ENCODE measurements at regions not wholly inside any gene's neighbourhood (a gene's known extent, or its start where the extent isn't known, plus 50 kb on each side); places are given as distances from the start of the nearest gene placed in this dataset.
"Not testable (repeated sequence)": the region's sequence is repeated elsewhere in the genome, so short reads cannot be mapped to it uniquely, and the experiment has no call there.

DNA sequence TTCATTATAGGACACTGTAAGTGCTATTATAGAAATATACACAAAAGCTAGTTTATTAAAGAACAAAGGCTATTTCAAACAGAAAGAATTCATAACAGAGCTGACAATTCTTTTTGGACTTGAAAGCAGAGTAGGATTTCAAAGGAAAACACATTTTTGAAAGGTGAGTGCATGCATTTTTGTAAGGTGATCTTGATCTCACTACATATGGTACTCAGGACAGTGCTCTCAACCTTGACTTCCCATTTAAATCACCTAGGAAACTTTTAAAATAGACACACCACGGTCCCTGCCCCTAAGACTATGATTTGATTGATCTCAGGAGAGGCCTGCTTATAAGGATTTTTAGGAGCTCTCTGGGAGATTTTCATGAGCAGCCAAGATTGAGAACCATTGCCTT lies 1362.0 kb downstream of the CDH8 start:
- Mint-ChIP-seq H3K4me1 (ENCODE audit: low read depth in 2 of 2) (no peaks in the 10 kb centered on the region), H3K9me3 (peaks cover 7 to 10% of the 10 kb centered on the region in 2 donors), H3K27ac (no peak overlapping the region), H3K4me3 (no peak overlapping the region), H3K27me3 (no peaks in the 10 kb centered on the region), H3K36me3 (ENCODE audit: insufficient read depth) (no peaks in the 10 kb centered on the region)
- DNase-seq: no peak
- ATAC-seq (replicated peaks): no peak

- DNase-seq (no peak), ATAC-seq (replicated peaks) (no peak)
- Mint-ChIP-seq H3K27me3 (no peaks in the 10 kb centered on the region), H3K4me1 (ENCODE audit: low read depth in 2 of 2) (no peaks in the 10 kb centered on the region), H3K27ac (no peak overlapping the region), H3K9me3 (peaks cover 13 to 31% of the 10 kb centered on the region in 2 donors), H3K4me3 (no peak overlapping the region), H3K36me3 (ENCODE audit: insufficient read depth) (no peaks in the 10 kb centered on the region)
Measured at GRCh38 chr16:60655514-60656153, 1380.6 kb downstream of the CDH8 start.

GRCh38 chr16:60651346-60651745 lies 1384.9 kb downstream of the CDH8 start:
- H3K4me1 Mint-ChIP-seq (ENCODE audit: low read depth in 2 of 2): no peaks in the 10 kb centered on the region
- no peaks in the 10 kb centered on the region for H3K36me3 Mint-ChIP-seq (ENCODE audit: insufficient read depth)
- H3K4me3 Mint-ChIP-seq: no peak overlapping the region
- DNase-seq: no peak
- H3K9me3 Mint-ChIP-seq: peaks cover 14 to 36% of the 10 kb centered on the region in 2 donors
- no peak for ATAC-seq (replicated peaks)
- no peak overlapping the region for H3K27ac Mint-ChIP-seq
- no peaks in the 10 kb centered on the region for H3K27me3 Mint-ChIP-seq

DNA sequence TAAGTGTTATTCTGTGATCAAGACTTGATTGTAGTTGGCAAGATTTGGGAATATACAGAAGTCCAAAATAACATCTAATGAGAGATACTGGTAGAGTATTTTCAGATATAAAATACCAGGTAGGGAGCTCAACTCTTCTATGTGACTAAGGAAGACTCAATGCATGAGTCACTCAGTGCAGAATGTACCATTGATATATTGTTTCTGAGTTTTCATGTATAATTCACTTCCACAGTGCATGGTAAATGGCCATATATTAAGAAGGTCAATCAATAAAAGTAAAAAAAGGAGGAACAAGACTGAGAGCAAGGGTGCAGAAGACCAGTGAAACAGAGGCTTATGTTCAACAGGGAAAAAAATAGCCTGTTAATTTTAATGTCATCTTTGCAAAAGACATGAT lies 1387.9 kb downstream of the CDH8 start:
- no peaks in the 10 kb centered on the region for H3K4me1 Mint-ChIP-seq (ENCODE audit: low read depth in 2 of 2)
- DNase-seq (no peak), ATAC-seq (replicated peaks) (no peak)

DNA sequence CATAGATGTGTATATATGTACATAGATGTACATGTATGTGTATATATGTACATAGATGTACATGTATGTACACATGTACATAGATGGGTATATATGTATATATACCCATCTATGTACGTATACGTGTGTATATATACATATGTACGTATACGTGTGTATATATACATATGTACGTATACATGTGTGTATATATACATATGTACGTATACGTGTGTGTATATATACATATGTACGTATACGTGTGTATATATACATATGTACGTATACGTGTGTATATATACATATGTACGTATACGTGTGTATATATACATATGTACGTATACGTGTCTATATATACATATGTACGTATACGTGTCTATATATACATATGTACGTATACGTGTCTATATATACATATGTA lies 1388.8 kb downstream of the CDH8 start:
- DNase-seq; H3K4me3 Mint-ChIP-seq; H3K27me3 Mint-ChIP-seq; ATAC-seq (replicated peaks); H3K27ac Mint-ChIP-seq; H3K36me3 Mint-ChIP-seq (ENCODE audit: insufficient read depth); H3K4me1 Mint-ChIP-seq (ENCODE audit: low read depth in 2 of 2): not testable (repeated sequence)
- peaks cover 6 to 27% of the 10 kb centered on the region in 2 donors for H3K9me3 Mint-ChIP-seq

More for the DNA sequence above, 1387.9 kb downstream of the CDH8 start:
- no peak overlapping the region for H3K4me3 Mint-ChIP-seq
- H3K27ac Mint-ChIP-seq: no peak overlapping the region
- H3K27me3 Mint-ChIP-seq: no peaks in the 10 kb centered on the region
- H3K9me3 Mint-ChIP-seq: peaks cover 13 to 31% of the 10 kb centered on the region in 2 donors
- H3K36me3 Mint-ChIP-seq (ENCODE audit: insufficient read depth): no peaks in the 10 kb centered on the region

- ATAC-seq (replicated peaks): no peak
- Mint-ChIP-seq H3K4me1 (ENCODE audit: low read depth in 2 of 2) (no peaks in the 10 kb centered on the region), H3K4me3 (no peak overlapping the region), H3K27ac (no peak overlapping the region), H3K9me3 (peaks cover 8 to 34% of the 10 kb centered on the region in 2 donors), H3K36me3 (ENCODE audit: insufficient read depth) (no peaks in the 10 kb centered on the region), H3K27me3 (no peaks in the 10 kb centered on the region)
- DNase-seq: no peak
Measured at GRCh38 chr16:60646631-60647030, 1389.6 kb downstream of the CDH8 start.

DNA sequence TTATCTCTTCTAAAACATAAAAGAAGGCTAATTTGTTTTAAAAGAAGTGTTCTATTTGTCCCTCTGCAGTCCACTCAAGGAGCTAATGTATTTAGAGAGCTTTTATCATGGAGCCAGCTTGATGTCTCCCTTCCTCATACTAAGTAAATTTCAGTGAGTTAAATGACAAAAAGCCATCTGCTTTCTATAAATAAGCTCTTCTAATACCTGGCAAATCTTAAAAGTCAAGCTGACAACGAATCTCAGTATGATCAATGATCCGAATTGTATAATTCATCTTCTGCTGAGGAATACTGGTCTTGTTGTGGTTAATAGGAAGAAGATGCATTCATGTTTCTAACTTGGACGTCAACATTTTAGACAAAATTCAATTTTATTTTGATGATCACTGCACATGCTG lies 1390.7 kb downstream of the CDH8 start:
- Mint-ChIP-seq H3K27me3 (no peaks in the 10 kb centered on the region), H3K27ac (no peak overlapping the region), H3K36me3 (ENCODE audit: insufficient read depth) (no peaks in the 10 kb centered on the region), H3K4me3 (no peak overlapping the region), H3K9me3 (peaks cover 11 to 43% of the 10 kb centered on the region in 2 donors), H3K4me1 (ENCODE audit: low read depth in 2 of 2) (no peaks in the 10 kb centered on the region)
- no peak for ATAC-seq (replicated peaks)
- DNase-seq: no peak

DNA sequence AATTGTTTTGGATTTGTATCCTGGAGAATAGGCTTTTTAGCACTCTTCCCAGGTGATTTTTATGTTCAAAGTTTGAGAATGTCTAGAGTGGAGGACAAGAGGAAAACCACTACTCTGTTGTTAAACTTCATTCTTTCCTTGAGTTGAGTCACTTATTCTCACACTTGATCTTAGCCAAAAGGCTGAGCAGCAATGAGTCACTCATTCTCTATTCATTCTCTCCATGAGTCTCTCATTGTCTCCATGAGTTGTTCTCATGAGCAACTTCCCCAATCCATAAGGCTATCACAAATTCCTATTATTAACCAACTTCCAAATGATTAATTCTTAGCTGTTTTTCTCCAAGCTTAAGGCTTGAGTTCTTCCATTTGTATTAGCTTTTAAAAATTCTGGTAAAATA lies 1393.3 kb downstream of the CDH8 start:
- peaks cover 15 to 39% of the 10 kb centered on the region in 2 donors for H3K9me3 Mint-ChIP-seq
- H3K27ac Mint-ChIP-seq: no peak overlapping the region
- ATAC-seq (replicated peaks) (no peak), DNase-seq (no peak)
- H3K4me3 Mint-ChIP-seq: no peak overlapping the region
- H3K4me1 Mint-ChIP-seq (ENCODE audit: low read depth in 2 of 2): no peaks in the 10 kb centered on the region
- H3K27me3 Mint-ChIP-seq: no peaks in the 10 kb centered on the region
- no peaks in the 10 kb centered on the region for H3K36me3 Mint-ChIP-seq (ENCODE audit: insufficient read depth)

- peaks cover 13 to 32% of the 10 kb centered on the region in 2 donors for H3K9me3 Mint-ChIP-seq
- H3K4me3 Mint-ChIP-seq: no peak overlapping the region
- no peaks in the 10 kb centered on the region for H3K36me3 Mint-ChIP-seq (ENCODE audit: insufficient read depth)
- no peaks in the 10 kb centered on the region for H3K27me3 Mint-ChIP-seq
- no peak overlapping the region for H3K27ac Mint-ChIP-seq
- DNase-seq: no peak
- no peaks in the 10 kb centered on the region for H3K4me1 Mint-ChIP-seq (ENCODE audit: low read depth in 2 of 2)
- ATAC-seq (replicated peaks): no peak
Measured at GRCh38 chr16:60641067-60641665, 1395.1 kb downstream of the CDH8 start.

DNA sequence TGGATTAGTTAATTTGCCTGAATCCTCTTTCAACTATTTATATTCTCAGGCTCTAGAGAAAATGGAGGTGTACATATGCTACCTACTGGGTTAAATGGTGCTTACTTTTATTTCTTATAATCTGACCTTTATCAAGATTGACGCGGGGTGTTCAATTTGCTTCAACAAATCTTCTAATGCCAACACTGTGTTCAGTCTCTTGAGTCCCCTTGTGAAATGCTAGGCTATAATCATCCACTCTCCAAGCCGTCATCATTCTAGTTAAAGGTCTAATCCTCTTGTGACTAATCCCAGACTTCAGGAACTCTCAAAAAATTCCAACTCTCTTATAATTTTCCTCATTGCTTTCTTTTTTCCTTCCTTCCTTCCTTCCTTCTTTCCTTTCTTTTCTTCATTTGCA lies 1396.2 kb downstream of the CDH8 start:
- ATAC-seq (replicated peaks): no peak
- Mint-ChIP-seq H3K27ac (no peak overlapping the region), H3K36me3 (ENCODE audit: insufficient read depth) (no peaks in the 10 kb centered on the region), H3K27me3 (no peaks in the 10 kb centered on the region), H3K9me3 (peaks cover 18 to 26% of the 10 kb centered on the region in 2 donors), H3K4me1 (ENCODE audit: low read depth in 2 of 2) (no peaks in the 10 kb centered on the region), H3K4me3 (no peak overlapping the region)
- DNase-seq: no peak

DNA sequence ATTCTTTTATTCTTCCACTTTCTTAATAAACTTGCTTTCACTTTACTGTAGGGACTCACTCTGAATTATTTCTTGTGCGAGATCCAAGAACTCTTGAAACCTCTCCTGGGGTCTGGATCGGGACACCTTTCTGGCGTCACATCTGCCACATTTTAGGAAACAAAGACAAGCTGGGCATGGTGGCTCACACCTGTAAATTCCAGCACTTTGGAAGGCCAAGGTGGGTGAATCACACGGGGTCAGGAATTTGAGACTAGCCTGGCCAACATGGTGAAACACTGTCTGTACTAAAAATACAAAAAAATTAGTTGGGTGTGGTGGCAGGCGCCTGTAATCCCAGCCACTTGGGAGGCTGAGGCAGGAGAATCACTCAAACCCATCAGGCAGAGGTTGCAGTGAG lies 1399.6 kb downstream of the CDH8 start:
- not testable (repeated sequence) for H3K4me1 Mint-ChIP-seq (ENCODE audit: low read depth in 2 of 2); H3K27me3 Mint-ChIP-seq
- H3K9me3 Mint-ChIP-seq: peaks cover 19 to 20% of the 10 kb centered on the region in 2 donors

GRCh38 chr16:60636117-60636516 lies 1400.1 kb downstream of the CDH8 start:
- Mint-ChIP-seq H3K27ac (no peak overlapping the region), H3K27me3 (no peaks in the 10 kb centered on the region), H3K9me3 (peaks cover 17 to 19% of the 10 kb centered on the region in 2 donors), H3K4me1 (ENCODE audit: low read depth in 2 of 2) (no peaks in the 10 kb centered on the region), H3K36me3 (ENCODE audit: insufficient read depth) (no peaks in the 10 kb centered on the region), H3K4me3 (no peak overlapping the region)
- ATAC-seq (replicated peaks): no peak
- DNase-seq: no peak

More for the DNA sequence above, 1399.6 kb downstream of the CDH8 start:
- DNase-seq; H3K4me3 Mint-ChIP-seq; H3K36me3 Mint-ChIP-seq (ENCODE audit: insufficient read depth); H3K27ac Mint-ChIP-seq; ATAC-seq (replicated peaks): not testable (repeated sequence)

DNA sequence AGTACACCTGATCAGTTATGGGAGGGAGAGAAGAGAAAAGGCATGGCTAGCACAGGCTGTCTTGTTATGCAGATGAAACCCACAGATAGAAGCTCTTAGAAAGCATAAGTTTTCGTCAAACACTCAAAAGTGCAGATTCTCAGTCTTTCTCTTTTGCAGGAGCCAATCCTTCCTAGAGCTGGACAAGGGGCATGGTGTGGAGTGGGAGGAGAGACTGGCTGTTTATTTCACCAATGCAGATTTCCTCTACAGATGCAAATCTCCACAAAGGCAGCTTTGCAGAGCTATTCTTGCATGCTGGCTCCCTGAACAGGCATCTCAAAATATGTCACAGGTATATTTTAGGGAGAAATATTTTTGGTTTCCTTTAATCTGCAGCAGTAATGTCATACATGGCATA lies 1400.7 kb downstream of the CDH8 start:
- no peak for DNase-seq
- H3K4me1 Mint-ChIP-seq (ENCODE audit: low read depth in 2 of 2): no peaks in the 10 kb centered on the region
- H3K9me3 Mint-ChIP-seq: peaks cover 15 to 17% of the 10 kb centered on the region in 2 donors
- H3K36me3 Mint-ChIP-seq (ENCODE audit: insufficient read depth): no peaks in the 10 kb centered on the region
- ATAC-seq (replicated peaks): no peak
- H3K27me3 Mint-ChIP-seq: no peaks in the 10 kb centered on the region
- no peak overlapping the region for H3K4me3 Mint-ChIP-seq
- no peak overlapping the region for H3K27ac Mint-ChIP-seq

- ATAC-seq (replicated peaks) (no peak), DNase-seq (no peak)
- Mint-ChIP-seq H3K9me3 (peaks cover 4 to 12% of the 10 kb centered on the region in 2 donors), H3K4me1 (ENCODE audit: low read depth in 2 of 2) (no peaks in the 10 kb centered on the region), H3K36me3 (ENCODE audit: insufficient read depth) (no peaks in the 10 kb centered on the region), H3K27me3 (no peaks in the 10 kb centered on the region), H3K4me3 (no peak overlapping the region), H3K27ac (no peak overlapping the region)
Measured at GRCh38 chr16:60611844-60612243, 1424.4 kb downstream of the CDH8 start.

Measured in effector memory CD8-positive, alpha-beta T cell (primary cell).